ENCODE measurements at regions not wholly inside any gene's neighbourhood (a gene's known extent, or its start where the extent isn't known, plus 50 kb on each side); places are given as distances from the start of the nearest gene placed in this dataset.

- no peak for TF ChIP-seq CTCF (IDR thresholded peaks at IDR 0.05)
- TF ChIP-seq POLR2A (IDR thresholded peaks at IDR 0.05), result no peak
Observed at GRCh38 chr3:162605651-162606204, 1109.1 kb downstream of the OTOL1 start.
